SK-N-SH (cell line): ENCODE measurements at regions not wholly inside any gene's neighbourhood (a gene's known extent, or its start where the extent isn't known, plus 50 kb on each side); places are given as distances from the start of the nearest gene placed in this dataset.
A peak's percentile ranks its signal among the peaks of the same experiment; 100 is the strongest.

Experiments used
- CHD2 ChIP-seq: fragments of 150-350 bp; IDR thresholded peaks from 2 replicates; pipeline ENCODE4 v1.6.1; 2018; ENCODE audit warnings: low read length; ENCODE audit not compliant: partially characterized antibody
- CTCF ChIP-seq: fragments of 200-600 bp; sonication (generic); IDR thresholded peaks from 2 replicates; pipeline ENCODE4 v1.6.1; 2017; ENCODE audit warnings: antibody characterized with exemption, mild to moderate bottlenecking, moderate library complexity
- GABPA ChIP-seq: IDR thresholded peaks from 2 replicates; pipeline ENCODE4 v1.4.0; 2012; ENCODE audit warnings: low read depth, mild to moderate bottlenecking
- JUND ChIP-seq: IDR thresholded peaks from 2 replicates; pipeline ENCODE4 v1.4.0; 2012
- MAX ChIP-seq: IDR thresholded peaks from 2 replicates; pipeline ENCODE4 v1.4.0; 2012; ENCODE audit warnings: low read depth
- MXI1 ChIP-seq: IDR thresholded peaks from 2 replicates; pipeline ENCODE4 v1.6.1; 2012; ENCODE audit warnings: mild to moderate bottlenecking, low read depth, low read length, improper control_type of control experiment
- TAF1 ChIP-seq: IDR thresholded peaks from 2 replicates; pipeline ENCODE4 v1.6.1; 2012; ENCODE audit warnings: low read depth, mild to moderate bottlenecking, low read length, moderate library complexity, borderline replicate concordance
- TEAD4 ChIP-seq: IDR thresholded peaks from 2 replicates; pipeline ENCODE4 v1.4.0; 2012; ENCODE audit warnings: mild to moderate bottlenecking, borderline replicate concordance; ENCODE audit not compliant: insufficient read depth

GRCh38 chr13:47594833-47595232 is 406.2 kb downstream of the SUCLA2 start:
- TF ChIP-seq TEAD4 (no peak), TAF1 (no peak), CTCF (peak; percentile 18; the same call in 1 of the 2 replicates), GABPA (no peak), JUND (no peak), MAX (no peak), CHD2 (no peak), MXI1 (no peak)
